ENCODE measurements at regions not wholly inside any gene's neighbourhood (a gene's known extent, or its start where the extent isn't known, plus 50 kb on each side); places are given as distances from the start of the nearest gene placed in this dataset.

GRCh38 chr13:89375839-89376238, 1704.7 kb downstream of the SLITRK5 start:
- H3K27me3 ChIP-seq (ENCODE audit: control insufficient read depth in 4 of 4, insufficient read depth in 4 of 4, low read length in 3 of 4): no peaks in the 10 kb centered on the region
- no peaks in the 10 kb centered on the region for H3K36me3 ChIP-seq (ENCODE audit: control insufficient read depth in 4 of 4, insufficient read depth in 3 of 4, low read depth in 1 of 4, low read length in 3 of 4)
- H3K9ac ChIP-seq (ENCODE audit: low read depth in 1 of 2, low read length in 2 of 2): no peak overlapping the region
- WGBS: 68% methylated on average over 2 of the region's 2 CpGs
- TF ChIP-seq NR2F2 (IDR thresholded peaks at IDR 0.05) (no peak), REST (IDR thresholded peaks at IDR 0.05) (no peak), ZBTB33 (IDR thresholded peaks at IDR 0.05) (no peak), ATF3 (IDR thresholded peaks at IDR 0.05) (no peak), TAF1 (conservative IDR thresholded peaks at IDR 0.05) (no peak), JUND (IDR thresholded peaks at IDR 0.05) (no peak), HNF4G (IDR thresholded peaks at IDR 0.05) (no peak), YY1 (IDR thresholded peaks at IDR 0.05) (no peak)
- no peaks in the 10 kb centered on the region for H3K9me3 ChIP-seq (ENCODE audit: control insufficient read depth in 4 of 4, low read length in 3 of 4)
- H3K27ac ChIP-seq (ENCODE audit: low read depth in 1 of 2, low read length in 2 of 2): no peak overlapping the region
- H3K4me3 ChIP-seq (ENCODE audit: low read depth in 1 of 3, low read length in 3 of 3): no peak overlapping the region
- no peak for DNase-seq (ENCODE audit: low spot score)
- no peaks in the 10 kb centered on the region for H3K4me1 ChIP-seq (ENCODE audit: control insufficient read depth in 4 of 4, insufficient read depth in 4 of 4, low read length in 3 of 4)

GRCh38 chr13:89380101-89380500, 1708.9 kb downstream of the SLITRK5 start:
- Histone ChIP-seq H3K27ac (ENCODE audit: low read depth in 1 of 2, low read length in 2 of 2) (no peak overlapping the region), H3K27me3 (ENCODE audit: control insufficient read depth in 4 of 4, insufficient read depth in 4 of 4, low read length in 3 of 4) (no peaks in the 10 kb centered on the region), H3K4me1 (ENCODE audit: control insufficient read depth in 4 of 4, insufficient read depth in 4 of 4, low read length in 3 of 4) (no peaks in the 10 kb centered on the region), H3K36me3 (ENCODE audit: control insufficient read depth in 4 of 4, insufficient read depth in 3 of 4, low read depth in 1 of 4, low read length in 3 of 4) (no peaks in the 10 kb centered on the region), H3K4me3 (ENCODE audit: low read depth in 1 of 3, low read length in 3 of 3) (no peak overlapping the region), H3K9ac (ENCODE audit: low read depth in 1 of 2, low read length in 2 of 2) (no peak overlapping the region), H3K9me3 (ENCODE audit: control insufficient read depth in 4 of 4, low read length in 3 of 4) (peaks cover 0 to 5% (median 0%) of the 10 kb centered on the region in 4 donors)
- TF ChIP-seq EGR1 (IDR thresholded peaks at IDR 0.05; ENCODE audit: low read depth in 2 of 2) (no peak), RXRA (IDR thresholded peaks at IDR 0.05) (no peak), CTCF (IDR thresholded peaks at IDR 0.05; ENCODE audit: low read depth, low read length, missing input control) (no peak)
- 68% methylated on average over 3 of the region's 3 CpGs for WGBS
- DNase-seq (ENCODE audit: low spot score): no peak

- Histone ChIP-seq H3K4me3 (ENCODE audit: low read depth in 1 of 3, low read length in 3 of 3) (no peak overlapping the region), H3K27me3 (ENCODE audit: control insufficient read depth in 4 of 4, insufficient read depth in 4 of 4, low read length in 3 of 4) (no peaks in the 10 kb centered on the region), H3K27ac (ENCODE audit: low read depth in 1 of 2, low read length in 2 of 2) (no peak overlapping the region), H3K9me3 (ENCODE audit: control insufficient read depth in 4 of 4, low read length in 3 of 4) (peaks cover 0 to 5% (median 0%) of the 10 kb centered on the region in 4 donors), H3K4me1 (ENCODE audit: control insufficient read depth in 4 of 4, insufficient read depth in 4 of 4, low read length in 3 of 4) (no peaks in the 10 kb centered on the region), H3K36me3 (ENCODE audit: control insufficient read depth in 4 of 4, insufficient read depth in 3 of 4, low read depth in 1 of 4, low read length in 3 of 4) (no peaks in the 10 kb centered on the region), H3K9ac (ENCODE audit: low read depth in 1 of 2, low read length in 2 of 2) (no peak overlapping the region)
- no peak for DNase-seq (ENCODE audit: low spot score)
- 91% methylated on average over 3 of the region's 3 CpGs for WGBS
- TF ChIP-seq CTCF (IDR thresholded peaks at IDR 0.05; ENCODE audit: low read depth, low read length, missing input control) (no peak), HNF4A (conservative IDR thresholded peaks at IDR 0.05) (no peak), HNF4G (IDR thresholded peaks at IDR 0.05) (no peak), JUND (IDR thresholded peaks at IDR 0.05) (no peak), RAD21 (IDR thresholded peaks at IDR 0.05) (no peak), EGR1 (IDR thresholded peaks at IDR 0.05; ENCODE audit: low read depth in 2 of 2) (no peak), FOXA2 (IDR thresholded peaks at IDR 0.05) (no peak), ATF3 (IDR thresholded peaks at IDR 0.05) (no peak), GABPA (IDR thresholded peaks at IDR 0.05 in 1 of 2, conservative IDR thresholded peaks at IDR 0.05 in 1 of 2) (no peak), SP1 (IDR thresholded peaks at IDR 0.05) (no peak), RXRA (IDR thresholded peaks at IDR 0.05) (no peak), FOXA1 (IDR thresholded peaks at IDR 0.05) (no peak), NR2F2 (IDR thresholded peaks at IDR 0.05) (no peak), YY1 (IDR thresholded peaks at IDR 0.05) (no peak)
Observed at GRCh38 chr13:89382981-89383380, 1711.8 kb downstream of the SLITRK5 start.

All from liver (tissue), 8 donors.